ENCODE measurements at regions not wholly inside any gene's neighbourhood (a gene's known extent, or its start where the extent isn't known, plus 50 kb on each side); places are given as distances from the start of the nearest gene placed in this dataset.

GRCh38 chr9:115396071-115396529, 278.1 kb upstream of the TNC start:
- Histone ChIP-seq H2BK120ac (ENCODE audit: low read depth, low read length, poor library complexity, severe bottlenecking) (no peak overlapping the region), H3K56ac (ENCODE audit: insufficient read length, low read depth, low read length) (no peak overlapping the region), H2BK5ac (ENCODE audit: insufficient read length, low read length) (no peak overlapping the region), H3K23ac (ENCODE audit: insufficient read length, low read depth, low read length) (no peak overlapping the region), H3T11ph (ENCODE audit: low read length) (no peak overlapping the region), H3K4me2 (ENCODE audit: insufficient read depth, insufficient read length, low read length) (no peak overlapping the region), H2BK12ac (ENCODE audit: insufficient read length, low read depth, low read length) (no peak overlapping the region), H2BK15ac (ENCODE audit: low read depth, low read length) (no peak overlapping the region), H4K20me1 (ENCODE audit: control insufficient read depth, insufficient read depth, insufficient read length) (no peaks in the 10 kb centered on the region), H3K27ac (ENCODE audit: insufficient read length, low read depth, low read length) (no peak overlapping the region), H2AFZ (ENCODE audit: low read length) (no peak overlapping the region), H3K4me1 (ENCODE audit: insufficient read depth, low read length) (peaks cover 15% of the 10 kb centered on the region), H3K79me2 (ENCODE audit: insufficient read depth, low read length) (no peaks in the 10 kb centered on the region), H2AK5ac (ENCODE audit: insufficient read length, low read length) (no peak overlapping the region), H3K9ac (ENCODE audit: extremely low read depth, insufficient read length, low read length) (no peak overlapping the region), H4K5ac (ENCODE audit: insufficient read length, low read depth, low read length) (no peak overlapping the region), H3K9me3 (ENCODE audit: control insufficient read depth, low read depth, low read length) (no peaks in the 10 kb centered on the region), H2BK20ac (ENCODE audit: low read depth, low read length, poor library complexity, severe bottlenecking) (no peak overlapping the region), H3K23me2 (ENCODE audit: insufficient read length, low read depth, low read length, poor library complexity, severe bottlenecking) (no peaks in the 10 kb centered on the region), H4K91ac (ENCODE audit: insufficient read length, low read depth, low read length) (no peak overlapping the region), H3K27me3 (ENCODE audit: insufficient read depth, low read length) (no peaks in the 10 kb centered on the region), H4K8ac (replicated peaks; ENCODE audit: insufficient read length, low read depth, low read length) (no peak overlapping the region), H3K4ac (ENCODE audit: low read depth, low read length) (no peak overlapping the region), H3K79me1 (ENCODE audit: insufficient read depth, low read depth, low read length, poor library complexity, severe bottlenecking) (no peaks in the 10 kb centered on the region), H3K18ac (ENCODE audit: insufficient read length, low read depth, low read length) (no peak overlapping the region), H3K14ac (ENCODE audit: insufficient read depth, low read length) (no peak overlapping the region)
- DNase-seq, result no peak
- no peak overlapping the region for H3K4me3 Mint-ChIP-seq
- H3K9me3 Mint-ChIP-seq, result no peaks in the 10 kb centered on the region
- no peak overlapping the region for H3K27ac Mint-ChIP-seq
- H3K36me3 Mint-ChIP-seq (ENCODE audit: insufficient read depth in 1 of 3, low read depth in 3 of 3), result no peaks in the 10 kb centered on the region
- H3K27me3 Mint-ChIP-seq (ENCODE audit: low read depth), result no peaks in the 10 kb centered on the region
- TF ChIP-seq, protein P1, sequence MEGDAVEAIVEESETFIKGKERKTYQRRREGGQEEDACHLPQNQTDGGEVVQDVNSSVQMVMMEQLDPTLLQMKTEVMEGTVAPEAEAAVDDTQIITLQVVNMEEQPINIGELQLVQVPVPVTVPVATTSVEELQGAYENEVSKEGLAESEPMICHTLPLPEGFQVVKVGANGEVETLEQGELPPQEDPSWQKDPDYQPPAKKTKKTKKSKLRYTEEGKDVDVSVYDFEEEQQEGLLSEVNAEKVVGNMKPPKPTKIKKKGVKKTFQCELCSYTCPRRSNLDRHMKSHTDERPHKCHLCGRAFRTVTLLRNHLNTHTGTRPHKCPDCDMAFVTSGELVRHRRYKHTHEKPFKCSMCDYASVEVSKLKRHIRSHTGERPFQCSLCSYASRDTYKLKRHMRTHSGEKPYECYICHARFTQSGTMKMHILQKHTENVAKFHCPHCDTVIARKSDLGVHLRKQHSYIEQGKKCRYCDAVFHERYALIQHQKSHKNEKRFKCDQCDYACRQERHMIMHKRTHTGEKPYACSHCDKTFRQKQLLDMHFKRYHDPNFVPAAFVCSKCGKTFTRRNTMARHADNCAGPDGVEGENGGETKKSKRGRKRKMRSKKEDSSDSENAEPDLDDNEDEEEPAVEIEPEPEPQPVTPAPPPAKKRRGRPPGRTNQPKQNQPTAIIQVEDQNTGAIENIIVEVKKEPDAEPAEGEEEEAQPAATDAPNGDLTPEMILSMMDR (conservative IDR thresholded peaks at IDR 0.05), result no peak
- H3K4me1 Mint-ChIP-seq, result peaks cover 23 to 34% of the 10 kb centered on the region in 2 experiments
